SK-N-SH (cell line): ENCODE measurements at regions not wholly inside any gene's neighbourhood (a gene's known extent, or its start where the extent isn't known, plus 50 kb on each side); places are given as distances from the start of the nearest gene placed in this dataset.

Experiments used
- CTCF ChIA-PET: fragments of 300-600, 350-600 bp; formaldehyde crosslinking; extraction: SDS; loops from one replicate; lab custom pipeline; 2021; lab: Yijun Ruan, JAX
- POLR2A ChIA-PET: fragments of 350-600 bp; sonication (Branson Sonifier 250); formaldehyde crosslinking; extraction: SDS; loops from one replicate; lab custom pipeline; 2020; ENCODE audit warnings: antibody characterized with exemption, inconsistent platforms; lab: Yijun Ruan, JAX
- DNase-seq: peaks from one replicate; pipeline ENCODE4 v3.0.0; 2012
- H2AFZ ChIP-seq: fragments of 200-600 bp; sonication (generic); 2 replicates; pipeline ENCODE4 v1.8.1; 2016; ENCODE audit warnings: antibody characterized with exemption, mild to moderate bottlenecking, low read depth
- H3F3A ChIP-seq: fragments of 200-600 bp; sonication (generic); replicated peaks from 2 replicates; pipeline ENCODE3; 2016; ENCODE audit warnings: antibody characterized with exemption, mild to moderate bottlenecking; ENCODE audit not compliant: insufficient read depth
- H3K27ac ChIP-seq, 2 experiments: fragments of 200-500 bp in 1 of 2; fragments of 200-600 bp in 1 of 2; sonication (Bioruptor generic) in 1 of 2; sonication (generic), shearing (Covaris generic) in 1 of 2; 2 replicates each; pipeline versions ENCODE4 v1.5.1 to v1.6.1; 2014 to 2016; ENCODE audit warnings: low read depth in 2 of 2, inconsistent platforms in 1 of 2, low read length in 1 of 2, mild to moderate bottlenecking in 1 of 2, mixed read lengths in 1 of 2
- H3K27me3 ChIP-seq: fragments of 200-600 bp; sonication (generic), shearing (Covaris generic); 2 replicates; pipeline ENCODE4 v1.6.1; 2016; ENCODE audit warnings: mixed run types; ENCODE audit not compliant: insufficient read depth
- H3K36me3 ChIP-seq, 2 experiments: fragments of 200-500 bp in 1 of 2; fragments of 200-600 bp in 1 of 2; sonication (Bioruptor generic) in 1 of 2; sonication (generic) in 1 of 2; replicated peaks in 1 of 2; 2 replicates each; pipeline versions ENCODE3 to v1.5.1; 2014 to 2016; ENCODE audit warnings: low read length in 1 of 2, mild to moderate bottlenecking in 1 of 2; ENCODE audit not compliant: insufficient read depth in 2 of 2, control insufficient read depth in 1 of 2
- H3K4me1 ChIP-seq, 2 experiments: fragments of 200-500 bp in 1 of 2; fragments of 200-600 bp in 1 of 2; sonication (Bioruptor generic) in 1 of 2; sonication (generic), shearing (Covaris generic) in 1 of 2; 2 replicates each; pipeline versions ENCODE4 v1.5.1 to v1.6.1; 2014 to 2016; ENCODE audit warnings: low read depth in 1 of 2, low read length in 1 of 2, mixed run types in 1 of 2; ENCODE audit not compliant: insufficient read depth in 2 of 2, control insufficient read depth in 1 of 2
- H3K4me2 ChIP-seq: fragments of 200-600 bp; sonication (generic), shearing (Covaris generic); 2 replicates; pipeline ENCODE4 v1.6.1; 2017; ENCODE audit warnings: mixed run types
- H3K4me3 ChIP-seq, 2 experiments: fragments of 200-500 bp in 1 of 2; fragments of 200-600 bp in 1 of 2; sonication (Bioruptor generic) in 1 of 2; sonication (generic), shearing (Covaris generic) in 1 of 2; 2 replicates each; pipeline versions ENCODE4 v1.5.1 to v1.8.1; 2014 to 2016; ENCODE audit warnings: low read depth in 2 of 2, inconsistent platforms in 1 of 2, low read length in 1 of 2, mild to moderate bottlenecking in 1 of 2, mixed read lengths in 1 of 2, moderate library complexity in 1 of 2
- H3K79me2 ChIP-seq: fragments of 200-600 bp; sonication (generic); 2 replicates; pipeline ENCODE4 v1.8.1; 2017; ENCODE audit warnings: mild to moderate bottlenecking; ENCODE audit not compliant: insufficient read depth
- H3K9ac ChIP-seq: fragments of 200-600 bp; sonication (generic); 2 replicates; pipeline ENCODE4 v1.6.1; 2017; ENCODE audit warnings: mixed run types
- H3K9me2 ChIP-seq: fragments of 200-600 bp; sonication (generic); 2 replicates; pipeline ENCODE4 v1.6.1; 2017; ENCODE audit warnings: mixed run types
- H3K9me3 ChIP-seq: fragments of 200-600 bp; sonication (generic); 2 replicates; pipeline ENCODE4 v1.6.1; 2017; ENCODE audit warnings: mixed run types, mild to moderate bottlenecking, moderate library complexity
- H4K20me1 ChIP-seq: fragments of 200-600 bp; sonication (generic); 2 replicates; pipeline ENCODE4 v1.6.1; 2017; ENCODE audit warnings: mild to moderate bottlenecking, mixed run types; ENCODE audit not compliant: insufficient read depth
- CTCF ChIP-seq: fragments of 200-600 bp; sonication (generic); IDR thresholded peaks from 2 replicates; pipeline ENCODE4 v1.6.1; 2017; ENCODE audit warnings: antibody characterized with exemption, mild to moderate bottlenecking, moderate library complexity
- ELF1 ChIP-seq: IDR thresholded peaks from 2 replicates; pipeline ENCODE4 v1.4.0; 2012
- EZH2phosphoT487 ChIP-seq: fragments of 200-600 bp; sonication (generic); IDR thresholded peaks from 2 replicates; pipeline ENCODE4 v1.6.1; 2017; ENCODE audit warnings: low read depth, mixed run types, mild to moderate bottlenecking, antibody characterized with exemption, moderate library complexity, borderline replicate concordance
- FOSL2 ChIP-seq: IDR thresholded peaks from 2 replicates; pipeline ENCODE4 v1.4.0; 2012; ENCODE audit warnings: low read depth, mild to moderate bottlenecking, moderate library complexity, borderline replicate concordance
- FOXJ3 ChIP-seq: sonication (generic); formaldehyde crosslinking; IDR thresholded peaks from 2 replicates; pipeline ENCODE4 v1.5.1; 2020; ENCODE audit warnings: mild to moderate bottlenecking, missing genetic modification reagents
- IRF3 ChIP-seq: fragments of 150-350 bp; IDR thresholded peaks from 2 replicates; pipeline ENCODE4 v1.6.1; 2016; ENCODE audit warnings: mild to moderate bottlenecking, low read depth, low read length
- JUND ChIP-seq: IDR thresholded peaks from 2 replicates; pipeline ENCODE4 v1.4.0; 2012
- NFIC ChIP-seq: IDR thresholded peaks from 2 replicates; pipeline ENCODE4 v1.4.0; 2012; ENCODE audit warnings: borderline replicate concordance
- NRF1 ChIP-seq: IDR thresholded peaks from 2 replicates; pipeline ENCODE4 v1.6.1; 2012; ENCODE audit warnings: low read depth, mild to moderate bottlenecking, low read length
- RAD21 ChIP-seq: IDR thresholded peaks from 2 replicates; pipeline ENCODE4 v1.6.1; 2012; ENCODE audit warnings: mild to moderate bottlenecking, low read length
- REST ChIP-seq: IDR thresholded peaks from 2 replicates; pipeline ENCODE4 v1.6.1; 2012; ENCODE audit warnings: mild to moderate bottlenecking, low read depth, low read length, moderate library complexity
- RFX5 ChIP-seq: IDR thresholded peaks from 2 replicates; pipeline ENCODE4 v1.6.1; 2012; ENCODE audit warnings: mild to moderate bottlenecking, improper control_type of control experiment, low read length
- SIN3A ChIP-seq: IDR thresholded peaks from 2 replicates; pipeline ENCODE4 v1.6.1; 2012; ENCODE audit warnings: low read depth, mild to moderate bottlenecking, low read length, moderate library complexity, borderline replicate concordance
- TCF12 ChIP-seq: IDR thresholded peaks from 2 replicates; pipeline ENCODE4 v1.4.0; 2012
- TEAD4 ChIP-seq: IDR thresholded peaks from 2 replicates; pipeline ENCODE4 v1.4.0; 2012; ENCODE audit warnings: mild to moderate bottlenecking, borderline replicate concordance; ENCODE audit not compliant: insufficient read depth
- USF1 ChIP-seq: IDR thresholded peaks from 2 replicates; pipeline ENCODE4 v1.4.0; 2012; ENCODE audit warnings: low read depth, borderline replicate concordance
- YY1 ChIP-seq: IDR thresholded peaks from 2 replicates; pipeline ENCODE4 v1.4.0; 2012; ENCODE audit warnings: low read depth, mild to moderate bottlenecking
- ZBTB33 ChIP-seq: IDR thresholded peaks from 2 replicates; pipeline ENCODE4 v1.4.0; 2012; ENCODE audit warnings: low read depth, borderline replicate concordance
- WGBS: methylation state at CpG from one replicate; pipeline ENCODE4 v1.1.6; 2017; ENCODE audit warnings: low lambda C conversion rate; 5-methylcytosine and 5-hydroxymethylcytosine counted together

- H3K4me1 ChIP-seq, result no peaks in the 10 kb centered on the region
- CTCF ChIA-PET, result no interaction called here
- no peak overlapping the region for H2AFZ ChIP-seq
- no peaks in the 10 kb centered on the region for H3K36me3 ChIP-seq
- no peaks in the 10 kb centered on the region for H3K9me2 ChIP-seq
- no peaks in the 10 kb centered on the region for H4K20me1 ChIP-seq
- no peaks in the 10 kb centered on the region for H3K9me3 ChIP-seq
- TF ChIP-seq NFIC (no peak), EZH2phosphoT487 (no peak), CTCF (no peak), FOSL2 (no peak), SIN3A (no peak), IRF3 (no peak), NRF1 (no peak), RAD21 (no peak), FOXJ3 (CRISPR knock-in tag) (no peak), USF1 (no peak), TEAD4 (no peak), ZBTB33 (no peak), ELF1 (no peak), JUND (no peak), RFX5 (no peak), TCF12 (no peak), YY1 (no peak), REST (no peak)
- TF ChIP-seq, all 33 proteins: peak for 0
- Histone ChIP-seq H3K4me2 (no peak overlapping the region), H3K27me3 (no peaks in the 10 kb centered on the region), H3F3A (no peaks in the 10 kb centered on the region), H3K27ac (no peak overlapping the region), H3K4me3 (no peak overlapping the region), H3K79me2 (no peaks in the 10 kb centered on the region), H3K9ac (no peak overlapping the region)
- no peak for DNase-seq
- 0% methylated on average over 5 of the region's 5 CpGs for WGBS
- POLR2A ChIA-PET, result no interaction called here
Observed at GRCh38 chr7:21054427-21055112, 267.9 kb upstream of the SP8 start.
